ENCODE measurements at regions not wholly inside any gene's neighbourhood (a gene's known extent, or its start where the extent isn't known, plus 50 kb on each side); places are given as distances from the start of the nearest gene placed in this dataset.

DNA sequence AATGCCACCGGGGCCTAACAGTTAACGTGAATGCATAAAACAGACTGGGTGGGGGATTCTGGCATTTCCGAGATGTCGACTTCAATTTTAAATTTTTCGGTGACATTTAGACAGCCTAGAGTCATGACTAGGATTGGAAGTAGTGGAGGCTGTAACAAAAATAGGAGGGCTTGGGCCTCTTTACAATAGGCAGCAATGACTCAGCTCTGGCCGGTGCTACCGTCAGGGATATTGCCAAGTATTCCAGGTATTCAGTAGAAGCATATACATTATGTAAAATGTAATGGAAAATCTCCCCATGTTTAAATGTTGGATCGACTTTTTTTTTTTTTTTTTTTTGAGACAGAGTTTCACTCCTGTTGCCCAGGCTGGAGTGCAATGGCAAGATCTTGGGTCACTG lies 136.2 kb upstream of the STMND1 start:
- TF ChIP-seq, protein P1, sequence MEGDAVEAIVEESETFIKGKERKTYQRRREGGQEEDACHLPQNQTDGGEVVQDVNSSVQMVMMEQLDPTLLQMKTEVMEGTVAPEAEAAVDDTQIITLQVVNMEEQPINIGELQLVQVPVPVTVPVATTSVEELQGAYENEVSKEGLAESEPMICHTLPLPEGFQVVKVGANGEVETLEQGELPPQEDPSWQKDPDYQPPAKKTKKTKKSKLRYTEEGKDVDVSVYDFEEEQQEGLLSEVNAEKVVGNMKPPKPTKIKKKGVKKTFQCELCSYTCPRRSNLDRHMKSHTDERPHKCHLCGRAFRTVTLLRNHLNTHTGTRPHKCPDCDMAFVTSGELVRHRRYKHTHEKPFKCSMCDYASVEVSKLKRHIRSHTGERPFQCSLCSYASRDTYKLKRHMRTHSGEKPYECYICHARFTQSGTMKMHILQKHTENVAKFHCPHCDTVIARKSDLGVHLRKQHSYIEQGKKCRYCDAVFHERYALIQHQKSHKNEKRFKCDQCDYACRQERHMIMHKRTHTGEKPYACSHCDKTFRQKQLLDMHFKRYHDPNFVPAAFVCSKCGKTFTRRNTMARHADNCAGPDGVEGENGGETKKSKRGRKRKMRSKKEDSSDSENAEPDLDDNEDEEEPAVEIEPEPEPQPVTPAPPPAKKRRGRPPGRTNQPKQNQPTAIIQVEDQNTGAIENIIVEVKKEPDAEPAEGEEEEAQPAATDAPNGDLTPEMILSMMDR (IDR thresholded peaks at IDR 0.05): no peak
- TF ChIP-seq POLR2A (IDR thresholded peaks at IDR 0.05) (no peak), POLR2AphosphoS5 (IDR thresholded peaks at IDR 0.05) (no peak)

All from prostate gland (tissue), 2 donors.